PFSK-1 (cell line): ENCODE measurements at regions not wholly inside any gene's neighbourhood (a gene's known extent, or its start where the extent isn't known, plus 50 kb on each side); places are given as distances from the start of the nearest gene placed in this dataset.

Experiments used
- SIN3A ChIP-seq: IDR thresholded peaks from 2 replicates; pipeline ENCODE4 v1.6.1; 2012; ENCODE audit warnings: mild to moderate bottlenecking, low read length, moderate library complexity, borderline replicate concordance; ENCODE audit not compliant: insufficient read depth
- TAF1 ChIP-seq: IDR thresholded peaks from 2 replicates; pipeline ENCODE4 v1.6.1; 2012; ENCODE audit warnings: low read length, control low read depth, borderline replicate concordance; ENCODE audit not compliant: insufficient read depth

DNA sequence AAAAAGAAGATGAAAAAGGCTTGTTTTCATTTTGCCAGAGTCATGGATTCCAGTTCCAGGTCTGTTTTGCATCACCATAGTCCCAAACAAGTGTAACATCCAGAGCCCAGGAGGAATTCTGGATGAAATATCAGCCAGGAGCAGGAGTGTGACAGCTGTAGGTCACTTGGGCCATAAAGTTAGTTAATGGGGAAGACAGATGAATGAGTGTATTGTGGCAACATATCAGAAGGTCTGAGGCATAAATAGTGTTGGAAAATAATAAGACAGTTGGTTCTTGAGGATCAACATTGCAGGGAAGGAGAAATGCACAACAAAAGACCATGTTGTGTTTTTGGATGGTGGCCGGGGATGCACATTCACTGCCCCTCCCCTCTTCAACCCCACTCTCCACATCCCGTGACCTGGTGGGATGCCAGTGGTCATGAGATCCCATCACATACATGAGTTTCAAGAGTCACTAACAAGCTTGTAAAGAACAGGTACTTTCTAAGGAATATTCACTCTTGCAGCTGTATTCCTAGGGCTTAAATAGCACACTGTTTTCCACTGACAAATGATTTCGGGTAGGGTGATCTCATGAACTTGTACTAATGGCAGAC is 83.1 kb upstream of the IGFBP7 start:
- no peak for TF ChIP-seq TAF1
- no peak for TF ChIP-seq SIN3A
